Amniotic stem cell (primary cell): ENCODE measurements at regions not wholly inside any gene's neighbourhood (a gene's known extent, or its start where the extent isn't known, plus 50 kb on each side); places are given as distances from the start of the nearest gene placed in this dataset.

Experiments
- DNase-seq: peaks from one replicate; lab custom pipeline; 2025; lab: John Stamatoyannopoulos, UW

DNA sequence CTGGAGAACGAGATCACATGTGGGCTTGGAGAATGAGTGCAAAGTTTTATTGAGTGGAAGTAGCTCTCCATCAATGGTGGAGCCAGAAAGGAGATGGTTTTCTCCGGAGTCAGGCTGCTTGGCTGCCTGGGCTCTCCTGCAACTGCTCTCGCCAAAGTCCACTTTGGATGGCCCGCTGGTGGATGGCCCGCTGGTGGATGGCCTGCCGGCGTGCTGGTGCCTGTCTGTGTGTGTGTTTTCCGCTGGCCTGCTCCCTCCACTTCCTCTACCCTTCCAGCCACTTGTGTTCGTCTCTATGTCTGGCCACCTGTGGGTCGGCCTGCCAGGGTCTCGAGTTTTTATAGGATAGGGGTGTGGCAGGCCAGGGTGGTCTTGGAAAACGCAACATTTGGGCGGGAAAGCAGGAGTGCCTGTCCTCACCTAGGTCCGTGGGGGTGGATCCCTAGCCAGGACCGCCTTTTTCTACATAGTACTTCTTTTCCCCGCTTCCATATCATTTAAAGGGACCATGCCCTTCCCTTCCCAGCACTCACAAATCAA is 1292.1 kb upstream of the PIK3C3 start:
- DNase-seq, result no peak

DNA sequence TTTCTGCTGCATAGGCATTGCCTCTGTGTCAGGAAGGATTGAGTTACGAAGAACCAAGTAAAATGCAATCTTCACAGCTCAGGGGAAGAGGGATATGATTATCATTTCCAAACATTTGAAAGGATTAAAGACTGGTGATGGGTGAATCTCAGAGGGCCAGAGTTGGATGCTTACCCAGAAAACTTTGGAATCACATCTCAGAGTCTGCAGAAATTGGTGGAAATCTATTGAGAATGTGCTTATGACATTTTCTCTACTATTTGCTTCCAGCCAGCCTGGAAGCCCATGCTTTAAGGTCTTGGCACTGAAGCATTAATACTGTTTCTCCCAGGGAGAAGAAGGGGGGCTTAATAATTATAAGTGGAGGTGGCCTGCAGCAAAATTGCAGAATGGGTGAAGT is 1301.4 kb upstream of the PIK3C3 start:
- DNase-seq, result no peak

- no peak for DNase-seq
Measured at GRCh38 chr18:40652321-40652720, 1302.7 kb upstream of the PIK3C3 start.

GRCh38 chr18:40651163-40651562 is 1303.9 kb upstream of the PIK3C3 start:
- no peak for DNase-seq

DNA sequence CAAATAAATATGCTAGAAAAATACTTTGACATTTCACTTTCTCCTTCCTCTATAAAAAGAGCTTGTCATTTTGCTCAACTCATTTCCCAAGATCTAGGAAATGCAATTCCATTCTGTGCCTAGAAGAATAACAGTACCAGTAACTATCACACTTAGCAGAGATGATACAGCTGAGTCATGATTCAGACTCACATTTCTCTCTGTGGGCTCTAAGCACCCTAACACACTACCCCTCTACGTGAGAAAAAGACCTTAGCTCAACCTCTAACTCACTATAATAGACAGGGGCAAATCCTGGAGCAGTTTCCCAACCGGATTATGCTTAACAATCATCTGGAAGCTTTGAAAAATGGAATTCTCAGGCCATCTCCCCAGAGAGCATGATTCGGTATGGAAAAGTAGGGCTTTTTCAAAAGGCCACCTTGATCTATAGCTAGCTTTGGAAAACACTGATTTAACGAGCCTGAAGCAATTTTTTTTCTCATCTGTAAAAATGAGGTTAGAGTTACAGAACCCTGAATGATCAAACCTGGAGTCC is 1312.3 kb upstream of the PIK3C3 start:
- no peak for DNase-seq

DNA sequence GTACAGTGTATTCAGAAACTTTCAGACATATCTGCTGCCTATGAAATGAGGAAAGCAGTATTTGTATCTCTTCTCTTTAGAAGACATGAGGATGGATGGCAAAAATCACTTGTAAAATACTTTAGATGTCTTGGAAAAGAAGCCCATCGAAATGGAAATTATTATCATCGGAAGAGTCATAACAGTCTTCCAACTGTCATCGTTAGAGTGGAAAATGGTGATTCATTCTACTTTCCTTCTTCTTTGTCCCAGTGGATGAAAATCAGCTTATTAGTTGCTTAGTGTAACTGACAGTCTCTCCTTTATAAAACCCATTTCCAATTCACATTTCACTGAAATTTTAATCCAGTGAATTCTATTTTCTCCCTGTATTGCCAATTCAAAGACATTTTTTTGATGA is 1323.7 kb upstream of the PIK3C3 start:
- no peak for DNase-seq

DNA sequence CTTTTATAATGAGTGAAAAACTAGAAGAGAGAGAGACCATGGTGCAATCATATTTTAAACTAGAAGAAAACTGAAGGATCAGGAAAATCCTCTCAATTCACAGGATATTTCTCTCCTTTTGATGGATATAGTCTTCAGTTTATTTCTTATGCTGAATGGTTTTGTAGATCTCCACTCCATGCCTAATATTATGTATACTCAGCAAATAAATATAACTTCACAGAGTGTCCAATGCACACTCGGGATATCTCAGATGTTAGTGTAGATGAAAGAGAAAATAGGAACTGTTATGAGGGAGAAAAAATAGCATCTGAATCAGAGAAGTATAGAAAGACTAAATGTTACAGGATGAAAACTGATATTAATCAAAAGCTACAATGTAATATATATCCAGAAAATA is 1324.5 kb upstream of the PIK3C3 start:
- DNase-seq, result no peak

GRCh38 chr18:40624959-40625358 is 1330.1 kb upstream of the PIK3C3 start:
- no peak for DNase-seq

- DNase-seq, result no peak
Measured at GRCh38 chr18:40613721-40614120, 1341.3 kb upstream of the PIK3C3 start.

DNA sequence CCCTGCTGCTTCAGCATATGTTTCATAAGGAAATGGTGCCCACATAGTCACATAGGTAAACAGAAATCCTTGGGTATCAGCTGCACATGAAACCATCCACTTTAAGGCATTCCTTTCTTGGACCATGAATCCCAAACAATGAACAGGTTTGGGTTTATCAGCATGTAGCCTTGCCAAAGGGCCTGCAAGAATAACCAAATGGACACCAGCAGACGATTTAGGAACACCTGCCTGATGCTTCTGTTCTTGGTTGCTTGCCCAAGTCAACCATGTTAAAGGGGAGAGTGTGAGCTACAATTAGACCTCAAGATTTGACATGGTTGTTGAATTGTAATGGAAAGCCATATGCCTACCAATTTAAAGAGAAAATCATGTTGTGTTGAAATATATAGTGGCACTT is 1342.7 kb upstream of the PIK3C3 start:
- no peak for DNase-seq

DNA sequence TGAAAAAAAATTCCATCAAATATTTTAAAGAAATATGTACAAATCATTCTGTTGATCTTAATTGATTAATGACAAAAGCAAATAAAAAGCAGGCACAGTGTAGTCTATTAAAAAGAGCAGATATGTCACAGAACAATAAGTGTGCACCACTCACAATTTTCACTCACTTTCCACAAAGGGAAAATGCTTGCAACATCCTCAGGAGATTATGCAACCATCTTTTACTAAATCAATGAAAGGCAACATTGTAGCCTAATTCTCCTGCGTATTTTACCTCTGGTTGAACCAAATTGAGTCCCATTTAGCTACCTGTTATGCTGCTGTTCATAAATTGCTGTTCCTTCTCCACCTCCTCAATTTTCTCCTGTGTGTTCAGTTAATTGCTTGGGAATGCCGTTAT is 1346.8 kb upstream of the PIK3C3 start:
- DNase-seq, result no peak

DNA sequence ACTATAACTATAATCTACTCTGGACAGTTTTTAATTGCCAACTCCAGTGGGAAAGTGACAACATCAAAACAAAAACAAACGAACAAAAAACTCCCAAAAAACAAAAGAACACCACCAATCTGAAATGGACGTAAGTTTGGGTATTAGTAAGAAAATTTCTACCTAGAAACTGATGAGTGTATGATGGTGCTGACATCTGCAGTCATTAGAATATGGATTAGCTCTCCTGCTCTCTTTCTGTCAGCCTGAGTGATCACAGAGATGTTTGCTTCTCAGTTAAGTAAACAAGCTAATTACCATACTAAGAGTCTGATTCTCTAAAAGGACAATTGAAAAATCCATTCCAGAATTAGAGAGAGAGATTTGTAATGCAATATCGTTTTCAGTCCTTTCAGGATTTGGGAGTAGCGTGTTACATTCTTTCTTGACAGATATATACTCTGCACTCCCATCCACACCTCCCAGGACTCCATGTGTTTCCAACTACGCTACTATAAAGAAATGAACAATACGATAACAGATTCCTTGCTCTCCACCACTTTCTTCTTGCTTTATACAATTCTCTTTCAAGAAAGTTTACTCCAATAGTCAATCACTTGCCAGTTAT is 1347.4 kb upstream of the PIK3C3 start:
- DNase-seq, result no peak

GRCh38 chr18:40606996-40607395 is 1348.0 kb upstream of the PIK3C3 start:
- DNase-seq, result no peak

GRCh38 chr18:40583671-40584070 is 1371.4 kb upstream of the PIK3C3 start:
- no peak for DNase-seq

- no peak for DNase-seq
Measured at GRCh38 chr18:40582105-40582504, 1372.9 kb upstream of the PIK3C3 start.

- no peak for DNase-seq
Measured at GRCh38 chr18:40577981-40578365, 1377.1 kb upstream of the PIK3C3 start.

DNA sequence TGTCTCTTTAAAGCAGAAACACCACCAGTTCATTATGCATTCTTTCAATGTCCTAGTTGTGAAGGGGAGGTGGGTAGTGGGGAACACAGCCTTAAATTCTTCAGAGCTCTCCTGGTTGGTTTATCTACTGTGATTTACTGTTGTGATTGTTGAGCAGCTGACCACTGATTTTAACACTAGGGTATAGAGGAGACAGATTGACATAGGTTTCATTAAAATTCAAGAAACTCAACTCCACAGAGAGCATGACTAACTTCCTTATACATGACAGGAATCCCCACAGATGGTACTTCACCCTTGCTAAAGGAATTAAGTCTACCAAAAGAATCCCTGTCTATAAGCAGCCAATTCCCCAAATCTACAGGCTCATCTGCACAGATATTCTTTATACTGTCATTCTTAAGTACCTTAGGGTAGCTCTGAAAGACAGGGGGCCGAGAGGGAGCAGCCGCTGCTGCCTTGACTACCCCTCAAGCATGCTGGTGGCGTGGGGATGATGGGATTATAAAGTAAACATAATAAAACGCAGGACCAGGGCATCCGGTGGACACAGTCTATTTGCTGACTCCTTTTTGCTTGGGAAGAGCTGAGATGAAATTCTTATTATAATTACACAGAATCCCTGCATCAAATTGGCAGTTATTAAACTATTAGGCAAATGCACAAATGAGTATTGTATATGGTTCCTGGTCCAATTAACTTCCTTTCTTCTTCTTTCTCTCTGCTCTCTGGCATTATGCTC is 1377.6 kb upstream of the PIK3C3 start:
- no peak for DNase-seq

- DNase-seq, result no peak
Measured at GRCh38 chr18:40576507-40577115, 1378.4 kb upstream of the PIK3C3 start.

GRCh38 chr18:40570615-40571014 is 1384.4 kb upstream of the PIK3C3 start:
- DNase-seq, result no peak

DNA sequence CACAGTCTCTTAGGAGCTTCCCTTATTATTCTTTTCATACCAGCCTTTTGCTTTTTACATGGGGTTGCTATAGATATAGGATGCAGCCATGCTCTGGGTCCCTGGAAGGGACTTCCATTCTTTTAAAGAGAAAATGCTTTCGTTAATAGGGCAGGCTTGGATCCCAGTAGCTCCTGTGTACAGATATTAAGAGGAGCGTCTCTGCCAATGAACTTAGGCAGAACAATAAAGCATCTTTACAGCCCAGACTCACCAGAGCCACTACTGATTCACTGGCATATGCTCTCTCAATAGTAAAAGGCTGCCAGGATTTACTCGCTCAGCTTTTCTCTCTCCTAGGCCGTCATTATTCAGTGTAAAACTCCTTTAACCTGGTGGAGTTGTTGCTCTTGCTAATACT is 1385.4 kb upstream of the PIK3C3 start:
- no peak for DNase-seq

DNA sequence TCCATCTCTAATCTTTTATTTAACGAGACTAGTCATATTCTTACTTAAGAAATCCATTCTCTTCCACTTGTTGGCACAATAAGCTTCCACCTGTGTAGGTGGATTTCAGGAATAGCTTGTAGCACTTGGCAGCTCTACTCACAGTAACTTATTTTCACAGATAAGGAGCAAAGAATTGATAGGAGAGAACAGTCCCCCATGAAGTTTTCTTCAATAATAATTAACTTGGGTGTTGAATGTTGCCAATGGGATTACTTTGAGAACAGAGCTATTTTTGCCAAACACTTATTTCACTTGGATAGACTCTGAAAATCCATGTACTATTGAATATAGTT is 1388.6 kb upstream of the PIK3C3 start:
- DNase-seq, result no peak

GRCh38 chr18:40565805-40566509 is 1389.1 kb upstream of the PIK3C3 start:
- no peak for DNase-seq

DNA sequence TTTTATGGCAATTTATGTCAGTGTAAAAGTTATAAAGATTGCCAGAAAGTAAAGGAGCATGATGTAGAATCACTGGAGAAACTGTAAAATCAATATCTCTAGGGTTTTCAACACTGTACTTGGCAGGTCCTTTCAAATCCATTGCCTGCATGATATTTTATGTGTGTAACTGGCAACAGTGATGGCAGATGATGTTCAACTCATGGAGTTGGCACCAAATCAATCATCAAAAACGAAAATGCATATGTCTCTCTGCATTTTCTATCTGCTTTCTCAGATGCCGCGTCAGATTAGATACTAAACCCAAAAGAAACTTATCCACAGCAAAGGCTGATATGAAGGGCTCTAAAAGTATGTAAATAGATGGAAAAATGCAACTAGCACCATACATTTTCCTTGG is 1395.5 kb upstream of the PIK3C3 start:
- DNase-seq, result no peak
